Endothelial cell (in vitro differentiated cells): ENCODE measurements at regions not wholly inside any gene's neighbourhood (a gene's known extent, or its start where the extent isn't known, plus 50 kb on each side); places are given as distances from the start of the nearest gene placed in this dataset.

Source experiments
- DNase-seq: peaks from one replicate; pipeline ENCODE4 v3.0.0; 2021; ENCODE audit warnings: low spot score
- H3K27ac Mint-ChIP-seq: one replicate; pipeline ENCODE4 v1.8.0; 2021; ENCODE audit warnings: mixed read lengths, inconsistent platforms; ENCODE audit not compliant: unreplicated experiment
- H3K27me3 Mint-ChIP-seq: one replicate; pipeline ENCODE4 v1.8.0; 2021; ENCODE audit warnings: mild to moderate bottlenecking, moderate library complexity, mixed read lengths, inconsistent platforms; ENCODE audit not compliant: unreplicated experiment
- H3K36me3 Mint-ChIP-seq: one replicate; pipeline ENCODE4 v1.8.0; 2021; ENCODE audit warnings: mild to moderate bottlenecking, low read depth, mixed read lengths, inconsistent platforms; ENCODE audit not compliant: unreplicated experiment
- H3K4me1 Mint-ChIP-seq: one replicate; pipeline ENCODE4 v1.8.0; 2021; ENCODE audit warnings: mild to moderate bottlenecking, mixed read lengths, inconsistent platforms; ENCODE audit not compliant: unreplicated experiment
- H3K4me3 Mint-ChIP-seq: one replicate; pipeline ENCODE4 v1.8.0; 2021; ENCODE audit warnings: mild to moderate bottlenecking, mixed read lengths, inconsistent platforms; ENCODE audit not compliant: unreplicated experiment
- H3K9me3 Mint-ChIP-seq: one replicate; pipeline ENCODE4 v1.8.0; 2021; ENCODE audit warnings: mixed read lengths, inconsistent platforms; ENCODE audit not compliant: unreplicated experiment
- TF ChIP-seq, protein P1 (sequence below): fragments of 200-600 bp; sonication (generic); IDR thresholded peaks from one replicate; pipeline ENCODE4 v1.5.0; 2021; ENCODE audit warnings: antibody characterized with exemption; ENCODE audit not compliant: unreplicated experiment

DNA sequence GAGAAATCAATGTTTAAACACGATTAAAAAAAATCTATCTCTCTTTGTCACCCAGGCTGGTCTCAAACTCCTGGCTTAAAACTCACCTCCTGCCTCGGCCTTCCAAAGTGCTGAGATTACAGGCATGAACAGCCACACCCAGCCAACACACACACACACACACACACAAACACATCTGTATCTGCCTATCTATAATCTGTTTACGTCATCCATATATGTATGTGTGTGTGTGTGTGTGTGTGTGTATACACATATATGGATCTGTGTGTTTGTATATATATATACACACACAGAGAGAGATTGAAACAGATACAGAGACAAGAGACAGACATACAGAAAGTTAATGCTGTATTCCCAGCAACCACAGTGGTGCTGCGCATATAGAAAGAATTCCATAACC, 497.1 kb downstream of the DSC3 start:
- TF ChIP-seq, protein P1, sequence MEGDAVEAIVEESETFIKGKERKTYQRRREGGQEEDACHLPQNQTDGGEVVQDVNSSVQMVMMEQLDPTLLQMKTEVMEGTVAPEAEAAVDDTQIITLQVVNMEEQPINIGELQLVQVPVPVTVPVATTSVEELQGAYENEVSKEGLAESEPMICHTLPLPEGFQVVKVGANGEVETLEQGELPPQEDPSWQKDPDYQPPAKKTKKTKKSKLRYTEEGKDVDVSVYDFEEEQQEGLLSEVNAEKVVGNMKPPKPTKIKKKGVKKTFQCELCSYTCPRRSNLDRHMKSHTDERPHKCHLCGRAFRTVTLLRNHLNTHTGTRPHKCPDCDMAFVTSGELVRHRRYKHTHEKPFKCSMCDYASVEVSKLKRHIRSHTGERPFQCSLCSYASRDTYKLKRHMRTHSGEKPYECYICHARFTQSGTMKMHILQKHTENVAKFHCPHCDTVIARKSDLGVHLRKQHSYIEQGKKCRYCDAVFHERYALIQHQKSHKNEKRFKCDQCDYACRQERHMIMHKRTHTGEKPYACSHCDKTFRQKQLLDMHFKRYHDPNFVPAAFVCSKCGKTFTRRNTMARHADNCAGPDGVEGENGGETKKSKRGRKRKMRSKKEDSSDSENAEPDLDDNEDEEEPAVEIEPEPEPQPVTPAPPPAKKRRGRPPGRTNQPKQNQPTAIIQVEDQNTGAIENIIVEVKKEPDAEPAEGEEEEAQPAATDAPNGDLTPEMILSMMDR, result no peak

DNA sequence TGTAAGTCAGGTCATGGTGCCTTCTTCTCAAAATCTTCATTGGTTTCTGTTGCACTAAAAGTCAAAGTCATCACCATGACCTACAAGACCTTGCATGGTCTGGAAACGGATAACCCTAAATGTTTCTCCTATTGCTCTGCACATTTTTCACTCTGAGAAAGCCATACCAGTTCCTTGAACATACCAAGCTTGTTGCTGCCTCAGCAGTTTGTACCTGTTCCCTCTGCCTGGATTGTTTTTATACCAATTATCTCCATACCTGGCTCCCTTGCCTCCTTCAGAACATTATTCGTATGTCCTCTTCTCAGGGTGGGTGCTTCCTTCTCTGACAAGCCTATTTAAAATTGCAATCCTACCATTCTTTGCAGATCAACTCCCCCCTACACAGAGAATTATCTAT, 498.4 kb downstream of the DSC3 start:
- Mint-ChIP-seq H3K27me3 (no peaks in the 10 kb centered on the region), H3K4me1 (no peaks in the 10 kb centered on the region), H3K36me3 (no peaks in the 10 kb centered on the region), H3K9me3 (no peaks in the 10 kb centered on the region), H3K4me3 (no peak overlapping the region), H3K27ac (no peak overlapping the region)
- no peak for DNase-seq
- TF ChIP-seq, protein P1, result no peak

More for the DNA sequence above, 497.1 kb downstream of the DSC3 start:
- Mint-ChIP-seq H3K27ac (no peak overlapping the region), H3K4me1 (no peaks in the 10 kb centered on the region), H3K9me3 (no peaks in the 10 kb centered on the region), H3K4me3 (no peak overlapping the region), H3K27me3 (no peaks in the 10 kb centered on the region), H3K36me3 (no peaks in the 10 kb centered on the region)
- no peak for DNase-seq

DNA sequence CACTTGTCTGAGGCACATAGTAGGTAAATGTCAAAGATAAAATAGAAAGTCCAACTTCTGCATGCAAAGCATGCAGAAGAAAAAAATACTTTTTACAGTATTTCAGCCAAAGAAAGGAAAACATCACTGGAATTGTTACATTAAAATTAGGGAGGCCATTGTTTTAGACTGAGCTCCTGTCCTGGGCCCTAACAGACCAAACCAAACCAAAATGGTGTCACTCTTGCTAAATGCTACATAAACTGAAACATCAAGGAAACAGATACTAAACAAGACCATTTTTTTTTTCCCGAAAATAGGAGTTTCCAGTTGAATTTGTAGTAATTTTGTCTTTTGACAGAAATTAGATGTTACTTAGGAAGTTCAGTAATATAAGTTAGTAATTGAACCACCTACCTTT, 508.8 kb downstream of the DSC3 start:
- Mint-ChIP-seq H3K27ac (no peak overlapping the region), H3K36me3 (no peaks in the 10 kb centered on the region), H3K4me1 (no peaks in the 10 kb centered on the region), H3K9me3 (no peaks in the 10 kb centered on the region), H3K27me3 (no peaks in the 10 kb centered on the region), H3K4me3 (no peak overlapping the region)
- TF ChIP-seq, protein P1, result no peak
- no peak for DNase-seq

DNA sequence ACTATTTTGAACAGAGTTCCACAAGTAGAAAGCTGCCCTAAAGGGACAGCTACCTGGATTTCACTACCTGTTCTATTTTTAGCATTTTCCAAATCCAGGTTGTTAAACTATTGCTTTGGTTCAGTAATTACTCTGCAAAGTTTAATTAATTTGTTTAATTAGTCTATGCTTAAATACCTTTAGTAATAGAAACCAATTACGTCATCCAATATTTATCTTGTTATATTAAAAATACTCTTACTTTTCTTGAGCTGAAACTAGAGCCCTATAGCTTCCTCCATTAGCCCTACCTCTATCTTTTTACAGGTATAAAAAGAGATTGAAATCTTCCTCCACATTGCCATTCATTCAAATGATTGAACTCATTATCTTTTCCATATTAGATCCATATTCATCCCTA, 514.6 kb downstream of the DSC3 start:
- Mint-ChIP-seq H3K36me3 (no peaks in the 10 kb centered on the region), H3K4me3 (no peak overlapping the region), H3K27me3 (no peaks in the 10 kb centered on the region), H3K4me1 (no peaks in the 10 kb centered on the region), H3K27ac (no peak overlapping the region), H3K9me3 (no peaks in the 10 kb centered on the region)
- TF ChIP-seq, protein P1, result no peak
- no peak for DNase-seq

DNA sequence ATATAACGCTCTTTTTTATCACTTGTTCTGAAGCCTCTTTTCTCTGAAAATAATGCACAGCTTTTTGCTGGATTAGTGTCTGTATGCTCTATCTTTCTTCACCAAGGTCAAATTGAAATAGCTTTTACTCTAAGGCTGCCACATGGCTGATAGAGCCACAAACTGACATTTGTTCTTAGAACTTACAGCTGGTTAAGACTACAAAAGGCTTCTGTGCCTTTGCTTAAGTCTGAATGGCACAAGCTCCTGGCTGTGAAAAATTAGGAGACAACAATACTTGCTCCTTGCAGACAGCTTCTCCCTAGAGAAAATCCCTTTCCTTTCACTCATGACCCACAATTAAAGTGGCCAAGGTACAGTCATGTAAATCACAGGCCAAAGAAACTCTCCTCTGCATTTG, 515.3 kb downstream of the DSC3 start:
- TF ChIP-seq, protein P1, result no peak
- no peak for DNase-seq

More for the DNA sequence above, 515.3 kb downstream of the DSC3 start:
- Mint-ChIP-seq H3K9me3 (no peaks in the 10 kb centered on the region), H3K27me3 (no peaks in the 10 kb centered on the region), H3K36me3 (no peaks in the 10 kb centered on the region), H3K4me1 (no peaks in the 10 kb centered on the region), H3K27ac (no peak overlapping the region), H3K4me3 (no peak overlapping the region)
